DOHH2 (cell line): ENCODE measurements at regions not wholly inside any gene's neighbourhood (a gene's known extent, or its start where the extent isn't known, plus 50 kb on each side); places are given as distances from the start of the nearest gene placed in this dataset.

Source experiments
- H3F3A ChIP-seq: fragments of 200-600 bp; sonication (generic), shearing (Covaris generic); 2 replicates; pipeline ENCODE4 v1.6.0; 2016; ENCODE audit warnings: antibody characterized with exemption, mild to moderate bottlenecking; ENCODE audit not compliant: control insufficient read depth, insufficient read depth
- H3K27ac ChIP-seq: fragments of 200-600 bp; sonication (generic); 2 replicates; pipeline ENCODE4 v1.5.1; 2014; ENCODE audit warnings: low read depth, mild to moderate bottlenecking, low read length, moderate library complexity
- H3K27me3 ChIP-seq: fragments of 200-600 bp; sonication (generic); 2 replicates; pipeline ENCODE4 v1.6.1; 2014; ENCODE audit warnings: mild to moderate bottlenecking, low read length, mixed read lengths; ENCODE audit not compliant: control insufficient read depth
- H3K36me3 ChIP-seq: fragments of 200-600 bp; sonication (generic); 2 replicates; pipeline ENCODE4 v1.6.1; 2014; ENCODE audit warnings: mild to moderate bottlenecking, low read length, moderate library complexity, mixed read lengths; ENCODE audit not compliant: control insufficient read depth
- H3K4me1 ChIP-seq: fragments of 200-600 bp; sonication (generic); 2 replicates; pipeline ENCODE4 v1.6.1; 2014; ENCODE audit warnings: mild to moderate bottlenecking, low read length, mixed read lengths; ENCODE audit not compliant: control insufficient read depth
- H3K4me2 ChIP-seq: fragments of 200-600 bp; sonication (generic); 2 replicates; pipeline ENCODE4 v1.6.0; 2014; ENCODE audit warnings: mild to moderate bottlenecking, low read length, moderate library complexity
- H3K4me3 ChIP-seq: fragments of 200-600 bp; sonication (generic); 2 replicates; pipeline ENCODE4 v1.5.1; 2014; ENCODE audit warnings: mild to moderate bottlenecking, low read length, mixed read lengths
- H3K79me2 ChIP-seq: fragments of 200-600 bp; sonication (generic); 2 replicates; pipeline ENCODE4 v1.6.1; 2014; ENCODE audit warnings: mild to moderate bottlenecking, low read length, mixed read lengths; ENCODE audit not compliant: control insufficient read depth
- H3K9me2 ChIP-seq: fragments of 200-600 bp; sonication (generic); replicated peaks from 2 replicates; pipeline ENCODE4 v1.6.1; 2014; ENCODE audit warnings: mild to moderate bottlenecking, low read length, mixed read lengths; ENCODE audit not compliant: control insufficient read depth
- H3K9me3 ChIP-seq: fragments of 200-600 bp; sonication (generic); 2 replicates; pipeline ENCODE4 v1.6.1; 2014; ENCODE audit warnings: antibody characterized with exemption, low read length, mixed read lengths; ENCODE audit not compliant: control insufficient read depth, insufficient read depth
- H4K20me1 ChIP-seq: fragments of 200-600 bp; sonication (generic); 2 replicates; pipeline ENCODE4 v1.6.0; 2014; ENCODE audit warnings: low read depth, mild to moderate bottlenecking, antibody characterized with exemption, low read length, moderate library complexity; ENCODE audit not compliant: control insufficient read depth, insufficient read depth
- CTCF ChIP-seq: fragments of 200-600 bp; sonication (generic); IDR thresholded peaks from one replicate; pipeline ENCODE4 v1.5.1; 2014; ENCODE audit warnings: antibody characterized with exemption, mild to moderate bottlenecking, low read depth, low read length; ENCODE audit not compliant: poor library complexity, severe bottlenecking
- EZH2phosphoT487 ChIP-seq: fragments of 200-600 bp; sonication (generic); IDR thresholded peaks from 2 replicates; pipeline ENCODE4 v1.6.1; 2017; ENCODE audit warnings: borderline replicate concordance, mild to moderate bottlenecking, antibody characterized with exemption, low read length, moderate library complexity, mixed read lengths

GRCh38 chr11:119560961-119561360 is 138.0 kb upstream of the THY1 start:
- Histone ChIP-seq H3K27me3 (peaks cover 15% of the 10 kb centered on the region), H3K4me3 (no peak overlapping the region), H3K4me2 (no peak overlapping the region), H3K9me2 (no peaks in the 10 kb centered on the region), H3K4me1 (no peaks in the 10 kb centered on the region), H3K79me2 (no peaks in the 10 kb centered on the region), H4K20me1 (no peaks in the 10 kb centered on the region), H3K27ac (no peak overlapping the region), H3K9me3 (peaks cover 13% of the 10 kb centered on the region), H3F3A (no peaks in the 10 kb centered on the region), H3K36me3 (no peaks in the 10 kb centered on the region)
- no peak for TF ChIP-seq EZH2phosphoT487
- no peak for TF ChIP-seq CTCF

- Histone ChIP-seq H4K20me1 (no peaks in the 10 kb centered on the region), H3K36me3 (no peaks in the 10 kb centered on the region), H3K79me2 (no peaks in the 10 kb centered on the region), H3K9me2 (no peaks in the 10 kb centered on the region), H3K27ac (no peak overlapping the region), H3K4me3 (no peak overlapping the region), H3K9me3 (peaks cover 13% of the 10 kb centered on the region), H3F3A (no peaks in the 10 kb centered on the region), H3K4me2 (no peak overlapping the region), H3K4me1 (no peaks in the 10 kb centered on the region), H3K27me3 (peaks cover 15% of the 10 kb centered on the region)
- TF ChIP-seq CTCF: no peak
- no peak for TF ChIP-seq EZH2phosphoT487
Observed at GRCh38 chr11:119560291-119560690, 137.3 kb upstream of the THY1 start.

- H3K27ac ChIP-seq: no peak overlapping the region
- H3F3A ChIP-seq: no peaks in the 10 kb centered on the region
- H3K9me2 ChIP-seq: no peaks in the 10 kb centered on the region
- no peaks in the 10 kb centered on the region for H3K36me3 ChIP-seq
- no peak overlapping the region for H3K4me2 ChIP-seq
- H3K9me3 ChIP-seq: peaks cover 12% of the 10 kb centered on the region; the same call in 1 of the 2 replicates
- H3K27me3 ChIP-seq: no peaks in the 10 kb centered on the region
- no peaks in the 10 kb centered on the region for H3K79me2 ChIP-seq
- no peaks in the 10 kb centered on the region for H4K20me1 ChIP-seq
- no peaks in the 10 kb centered on the region for H3K4me1 ChIP-seq
- TF ChIP-seq CTCF: no peak
- no peak for TF ChIP-seq EZH2phosphoT487
- H3K4me3 ChIP-seq: no peak overlapping the region
Observed at GRCh38 chr11:119552106-119552485, 129.1 kb upstream of the THY1 start.
